NCI-H2227 treated with DMSO at 0.1 percent for 48 hours (cell line): ENCODE measurements at regions not wholly inside any gene's neighbourhood (a gene's known extent, or its start where the extent isn't known, plus 50 kb on each side); places are given as distances from the start of the nearest gene placed in this dataset.
"Not testable (repeated sequence)": the region's sequence is repeated elsewhere in the genome, so short reads cannot be mapped to it uniquely, and the experiment has no call there.

ENCODE experiments used
- DNase-seq: peaks from one replicate; lab custom pipeline; 2025; lab: John Stamatoyannopoulos, UW

DNA sequence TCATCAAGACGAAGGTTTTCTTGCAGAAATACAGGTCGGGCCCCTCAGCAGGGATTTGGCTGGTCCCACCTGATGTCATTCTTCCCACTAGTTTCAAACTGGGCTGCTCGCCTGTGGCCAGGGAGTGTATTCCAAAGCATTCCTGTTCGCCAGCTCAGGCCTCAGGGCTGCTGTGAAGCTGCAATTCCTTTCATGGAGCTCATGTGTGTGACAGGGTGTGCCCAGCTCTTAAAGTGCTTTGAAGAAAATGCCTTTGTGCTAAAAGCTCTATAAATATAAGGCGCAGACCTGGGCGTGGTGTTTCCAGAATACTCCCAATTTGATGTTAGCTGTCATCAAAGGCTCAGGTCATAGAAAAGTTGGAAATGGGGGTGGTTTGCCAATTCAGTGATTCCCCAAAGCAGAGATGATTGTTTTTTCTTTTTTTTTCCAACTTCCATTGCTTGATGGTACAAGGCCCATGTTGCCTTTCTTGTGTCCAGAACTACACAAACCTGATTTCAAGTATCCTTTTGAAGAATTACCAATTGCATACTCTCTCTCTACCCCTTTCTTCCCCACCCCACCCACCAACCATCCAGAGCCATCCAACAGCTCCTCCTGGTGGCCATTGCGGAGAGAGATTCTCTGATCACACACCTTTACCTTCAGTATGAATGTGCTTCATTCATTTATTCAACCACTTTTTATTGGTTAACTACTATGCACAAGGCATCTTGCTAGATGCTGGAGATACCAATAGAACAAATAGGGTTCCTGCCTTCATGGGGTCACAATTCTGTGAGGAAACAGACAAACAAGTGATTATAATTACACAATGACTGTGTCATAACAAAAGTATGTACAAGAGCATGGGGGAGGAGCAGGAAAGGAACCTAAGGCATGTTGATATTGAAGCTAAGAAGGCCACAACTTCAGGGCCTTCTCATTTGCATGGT is 297.3 kb upstream of the LYZL1 start:
- no peak for DNase-seq

- DNase-seq, result no peak
These were observed 295.8 kb upstream of the LYZL1 start for GRCh38 chr10:28993056-28993455.

GRCh38 chr10:28993861-28994260 is 295.0 kb upstream of the LYZL1 start:
- DNase-seq, result no peak

- DNase-seq, result not testable (repeated sequence)
These were observed 294.1 kb upstream of the LYZL1 start for GRCh38 chr10:28994802-28995201.

DNA sequence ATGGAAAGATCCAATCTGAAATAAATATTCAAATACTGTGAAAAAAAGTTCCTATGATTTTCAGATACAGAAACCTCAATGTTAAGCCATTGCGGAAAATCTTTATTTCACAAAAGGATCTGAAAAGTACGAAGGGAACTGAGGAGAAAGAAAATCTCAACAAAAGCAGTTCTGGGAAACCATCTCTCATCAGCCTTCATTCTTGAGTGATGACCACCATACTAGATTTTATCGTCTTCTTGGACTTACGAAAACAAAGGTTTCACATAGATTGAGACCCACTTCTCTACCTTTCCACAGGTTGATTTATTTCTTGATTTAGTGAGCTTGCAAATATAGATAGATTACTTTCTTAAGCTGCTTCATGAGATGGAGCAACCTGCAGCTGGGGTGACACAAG is 293.4 kb upstream of the LYZL1 start:
- DNase-seq, result no peak

- no peak for DNase-seq
These were observed 292.5 kb upstream of the LYZL1 start for GRCh38 chr10:28996345-28996744.

DNA sequence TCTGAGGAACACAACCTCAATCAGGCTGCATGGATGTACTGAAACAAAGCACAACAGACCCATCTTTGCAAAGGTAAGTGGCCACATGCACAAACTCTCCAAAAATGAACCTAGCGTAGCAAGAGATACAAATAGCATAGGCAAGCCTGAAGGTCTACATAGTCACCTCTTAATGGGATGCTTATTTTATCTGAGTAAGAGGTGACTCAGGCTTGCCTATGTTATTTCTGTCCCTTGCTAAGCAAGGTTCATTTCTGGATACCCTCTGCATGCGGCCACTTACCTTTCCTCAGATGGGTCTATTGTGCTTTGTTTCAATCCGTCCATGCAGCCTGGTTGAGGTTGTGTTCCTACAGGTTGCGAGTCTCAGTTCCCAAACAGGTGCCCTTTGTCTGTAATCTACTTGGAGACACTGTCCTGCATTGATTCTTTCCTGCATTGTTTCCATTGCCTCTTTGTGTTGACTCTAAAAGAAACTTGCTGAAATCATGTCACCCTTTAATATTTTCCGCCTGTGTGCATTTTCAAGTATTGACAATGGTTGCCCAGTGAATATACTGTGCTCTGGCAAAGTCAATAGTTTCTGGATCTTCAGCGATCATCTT is 291.8 kb upstream of the LYZL1 start:
- DNase-seq, result no peak

DNA sequence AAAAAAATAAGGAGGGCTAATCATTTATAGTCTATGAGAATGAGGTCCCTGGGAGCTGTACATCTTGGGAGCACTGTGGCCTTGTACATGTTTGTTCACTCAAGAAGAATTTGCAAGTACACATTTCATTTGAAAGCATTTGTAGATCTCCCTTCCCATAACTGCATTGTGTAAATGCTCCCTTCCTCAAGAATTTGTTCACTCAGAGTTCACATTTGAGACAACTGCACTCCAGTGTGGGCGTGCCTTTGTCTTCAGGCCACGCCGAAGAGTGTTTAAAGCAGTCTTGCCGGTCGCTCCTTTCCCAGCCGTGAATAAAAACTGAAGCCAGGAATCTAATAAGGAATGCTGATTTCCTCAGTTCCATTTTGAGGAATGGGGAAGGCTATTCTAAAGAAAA is 291.1 kb upstream of the LYZL1 start:
- DNase-seq, result no peak

- no peak for DNase-seq
These were observed 287.1 kb upstream of the LYZL1 start for GRCh38 chr10:29001801-29002200.

- not testable (repeated sequence) for DNase-seq
These were observed 285.9 kb upstream of the LYZL1 start for GRCh38 chr10:29003014-29003413.

GRCh38 chr10:29005988-29006387 is 282.9 kb upstream of the LYZL1 start:
- no peak for DNase-seq

DNA sequence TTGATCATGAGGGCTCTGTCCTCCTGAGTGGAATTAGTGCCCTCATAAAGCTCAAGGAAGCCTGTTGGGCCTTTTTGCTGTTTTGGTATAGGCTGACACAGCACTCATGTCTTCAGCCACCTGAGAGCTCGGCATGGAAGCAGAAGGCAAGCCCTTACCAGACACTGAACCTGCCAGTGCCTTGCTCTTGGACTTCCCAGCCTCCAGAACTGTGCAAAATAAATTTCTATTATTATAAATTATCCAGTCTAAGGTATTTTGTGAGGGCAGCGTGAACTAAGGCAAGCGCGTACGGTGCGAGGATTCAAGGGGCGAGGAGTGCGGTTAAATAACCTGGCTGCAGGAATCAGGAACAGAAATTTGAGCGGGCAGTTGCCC is 281.5 kb upstream of the LYZL1 start:
- DNase-seq, result no peak

DNA sequence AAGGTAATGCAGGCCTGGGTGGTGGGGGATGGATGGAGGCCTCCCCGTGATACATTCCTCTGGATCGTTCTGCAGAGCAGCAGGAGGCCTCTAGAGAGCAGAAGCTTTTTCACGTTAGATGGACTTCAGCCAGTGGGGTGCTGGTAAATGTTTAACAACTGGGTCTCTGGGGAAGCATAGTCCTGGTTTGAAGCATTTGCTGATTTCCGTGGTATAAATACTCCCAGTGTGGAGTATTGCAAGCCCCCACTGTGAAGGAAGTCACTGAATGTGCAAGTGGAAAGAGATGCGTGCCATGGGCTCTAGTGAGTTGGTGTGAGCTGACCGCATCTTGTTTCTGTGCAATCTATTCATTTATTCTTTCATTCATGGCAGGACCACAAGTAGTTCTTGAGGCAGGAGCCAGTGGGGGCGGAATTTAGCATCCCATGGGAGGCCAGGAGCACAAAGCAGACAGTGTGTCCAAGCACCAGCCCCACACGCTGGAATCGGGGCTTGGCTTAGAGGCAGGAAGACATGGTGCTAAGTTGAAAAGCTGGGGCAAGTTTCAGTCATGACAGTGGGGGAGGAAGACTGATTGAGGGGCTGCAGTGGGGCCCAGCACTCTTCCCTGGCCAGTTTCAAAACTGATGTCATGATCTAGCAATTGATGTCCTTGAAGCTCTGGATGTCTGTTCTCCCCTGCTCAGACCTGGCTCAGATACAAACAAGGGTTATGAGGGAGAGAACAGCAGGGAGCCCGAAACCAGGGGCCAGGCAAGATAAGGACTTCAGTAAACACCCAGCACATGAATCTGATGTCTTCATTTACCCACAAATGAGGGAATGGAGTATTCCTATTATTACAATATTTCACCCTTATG is 280.9 kb upstream of the LYZL1 start:
- DNase-seq, result no peak

GRCh38 chr10:29009464-29009863 is 279.4 kb upstream of the LYZL1 start:
- no peak for DNase-seq

DNA sequence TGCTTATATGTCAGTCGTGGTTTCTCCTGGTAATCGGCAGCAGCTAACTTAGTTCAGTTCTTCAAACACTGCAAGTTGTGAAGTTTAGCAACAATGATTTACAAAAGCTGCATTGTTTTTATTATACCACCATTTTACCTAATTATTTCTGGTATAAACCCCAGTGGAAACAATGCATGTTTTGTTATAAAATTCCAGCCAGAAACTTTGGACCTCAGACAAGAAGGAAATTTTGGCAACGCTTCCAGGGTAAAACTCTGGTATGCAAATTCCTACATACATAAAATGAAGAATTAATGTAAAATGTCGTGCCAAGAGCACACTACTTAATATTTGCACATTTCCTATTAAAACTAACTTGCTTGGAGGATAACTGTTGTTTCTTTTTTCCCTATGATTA is 277.4 kb upstream of the LYZL1 start:
- DNase-seq, result no peak

GRCh38 chr10:29012926-29013554 is 275.8 kb upstream of the LYZL1 start:
- no peak for DNase-seq

GRCh38 chr10:29021591-29021990 is 267.3 kb upstream of the LYZL1 start:
- DNase-seq, result no peak

- no peak for DNase-seq
These were observed 266.4 kb upstream of the LYZL1 start for GRCh38 chr10:29022513-29022912.

GRCh38 chr10:29023678-29024077 is 265.2 kb upstream of the LYZL1 start:
- DNase-seq, result no peak

DNA sequence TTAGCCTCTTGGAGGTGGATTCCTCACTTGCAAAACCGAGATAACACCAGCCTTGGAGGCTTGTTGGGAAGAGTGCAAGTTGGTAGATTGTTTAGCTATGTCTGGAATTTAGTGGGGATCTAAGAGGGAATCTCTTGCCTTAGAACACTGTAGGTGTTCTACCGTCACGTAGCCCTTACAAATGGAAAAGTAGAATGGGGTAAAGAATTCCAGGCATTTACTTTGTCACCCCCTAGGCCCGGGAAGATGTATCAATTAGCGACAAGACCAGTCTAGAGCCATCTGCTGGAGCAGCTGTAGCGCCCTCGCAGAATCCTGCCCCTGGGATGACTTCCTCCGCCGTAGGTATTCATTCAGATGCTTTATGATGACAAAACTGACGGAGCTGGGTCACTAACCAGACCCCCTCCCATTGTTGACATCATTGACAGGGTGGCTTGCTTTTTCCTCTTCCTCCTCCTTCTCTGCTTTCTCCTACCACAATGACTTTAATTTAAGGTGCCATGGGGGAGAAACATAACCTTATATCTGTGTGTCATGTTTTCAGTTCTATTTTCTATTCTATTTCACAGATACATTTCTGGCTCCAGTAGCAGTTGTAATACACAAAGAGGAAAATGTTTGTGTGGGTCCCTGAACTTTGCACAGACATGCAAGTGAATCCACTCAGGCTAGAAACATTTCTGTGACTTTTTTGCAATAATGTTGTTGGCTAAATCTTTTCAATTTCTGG is 262.6 kb upstream of the LYZL1 start:
- DNase-seq, result no peak

DNA sequence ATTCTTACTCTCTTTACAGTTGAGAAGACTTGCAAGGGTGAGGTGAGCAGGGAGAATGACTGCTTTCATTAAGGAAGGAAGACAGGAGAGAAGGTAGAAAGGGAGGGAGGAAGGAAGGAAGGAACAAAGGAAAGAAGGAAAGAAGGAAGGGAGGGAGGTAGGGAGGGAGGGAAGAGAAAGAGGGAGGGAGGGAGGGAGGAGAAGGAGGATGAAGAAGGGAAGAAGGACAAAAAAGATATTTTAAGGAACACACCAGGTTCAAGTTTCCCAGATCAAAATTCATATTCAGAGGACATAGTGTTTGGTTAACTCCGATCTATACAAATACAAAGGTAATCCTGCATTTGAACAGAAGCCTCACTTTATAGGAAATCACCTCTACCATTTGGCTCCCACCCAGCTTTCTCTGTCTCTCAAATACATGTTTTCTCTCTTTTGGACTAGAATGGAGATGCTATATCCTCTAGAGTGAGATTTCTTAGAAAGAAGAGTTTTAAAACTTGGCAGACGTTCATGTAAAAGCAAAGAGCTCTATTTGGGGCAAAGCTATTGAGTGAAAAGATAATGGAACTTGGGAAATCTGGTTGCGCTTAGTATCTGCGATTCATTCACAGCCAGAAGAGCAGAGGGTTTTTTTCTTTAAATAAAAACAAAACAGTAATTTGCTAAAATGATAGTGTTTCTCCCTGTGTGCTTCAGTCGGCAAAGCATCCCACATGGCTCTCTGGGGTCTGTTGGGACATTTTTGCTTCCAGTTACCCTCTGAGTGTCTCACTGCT is 261.9 kb upstream of the LYZL1 start:
- no peak for DNase-seq
